GM18526 (cell line): ENCODE measurements at regions not wholly inside any gene's neighbourhood (a gene's known extent, or its start where the extent isn't known, plus 50 kb on each side); places are given as distances from the start of the nearest gene placed in this dataset.

Experiments used
- POLR2A ChIP-seq: IDR thresholded peaks from 3 replicates; pipeline ENCODE4 v1.6.1; 2011; ENCODE audit not compliant: insufficient read length; ENCODE audit errors: extremely low read depth

DNA sequence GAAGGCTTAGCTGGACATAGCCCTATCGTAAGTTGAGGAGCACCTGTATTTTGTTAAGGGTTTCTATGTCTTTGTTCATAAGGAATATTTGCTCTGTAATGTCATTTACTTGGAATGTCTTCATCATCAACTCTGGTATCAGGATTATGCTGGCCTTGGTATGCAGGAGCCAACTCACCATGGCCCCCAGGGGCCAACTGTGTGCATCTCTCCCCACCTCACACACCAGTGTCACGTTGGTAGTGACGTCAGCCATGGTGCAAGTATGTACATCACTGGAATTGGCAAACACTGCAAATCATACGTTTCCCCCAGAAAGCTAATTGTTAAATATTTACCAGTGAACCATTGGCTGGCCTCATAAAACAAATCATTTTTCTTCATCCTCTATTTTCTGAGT is 70.8 kb downstream of the YTHDF1 start:
- TF ChIP-seq POLR2A = no peak

DNA sequence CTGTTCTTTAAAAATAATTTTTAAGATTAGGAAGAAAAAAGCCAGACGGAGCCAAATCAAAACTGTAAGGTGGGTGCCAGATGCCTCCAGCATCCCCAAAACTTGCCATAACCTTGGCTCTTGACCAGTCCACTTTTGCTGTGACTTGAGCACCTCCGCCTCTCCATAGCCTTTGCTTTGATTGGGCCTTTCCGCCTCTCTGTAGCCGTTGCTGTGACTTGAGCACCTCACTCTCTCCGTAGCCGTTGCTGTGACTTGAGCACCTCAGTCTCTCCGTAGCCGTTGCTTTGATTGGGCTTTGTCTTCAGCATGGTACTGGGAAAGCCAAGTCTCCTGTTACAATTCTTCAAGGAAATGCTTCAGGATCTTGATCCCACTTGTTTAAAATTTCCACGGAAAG is 73.0 kb downstream of the YTHDF1 start:
- no peak for TF ChIP-seq POLR2A

- no peak for TF ChIP-seq POLR2A
Measured at GRCh38 chr20:63141531-63141930, 74.4 kb downstream of the YTHDF1 start.

GRCh38 chr20:63140514-63141433 is 75.2 kb downstream of the YTHDF1 start:
- TF ChIP-seq POLR2A = no peak

GRCh38 chr20:63139837-63140236 is 76.1 kb downstream of the YTHDF1 start:
- no peak for TF ChIP-seq POLR2A

GRCh38 chr20:63139356-63139755 is 76.6 kb downstream of the YTHDF1 start:
- no peak for TF ChIP-seq POLR2A

GRCh38 chr20:63138855-63139341 is 77.0 kb downstream of the YTHDF1 start:
- no peak for TF ChIP-seq POLR2A

DNA sequence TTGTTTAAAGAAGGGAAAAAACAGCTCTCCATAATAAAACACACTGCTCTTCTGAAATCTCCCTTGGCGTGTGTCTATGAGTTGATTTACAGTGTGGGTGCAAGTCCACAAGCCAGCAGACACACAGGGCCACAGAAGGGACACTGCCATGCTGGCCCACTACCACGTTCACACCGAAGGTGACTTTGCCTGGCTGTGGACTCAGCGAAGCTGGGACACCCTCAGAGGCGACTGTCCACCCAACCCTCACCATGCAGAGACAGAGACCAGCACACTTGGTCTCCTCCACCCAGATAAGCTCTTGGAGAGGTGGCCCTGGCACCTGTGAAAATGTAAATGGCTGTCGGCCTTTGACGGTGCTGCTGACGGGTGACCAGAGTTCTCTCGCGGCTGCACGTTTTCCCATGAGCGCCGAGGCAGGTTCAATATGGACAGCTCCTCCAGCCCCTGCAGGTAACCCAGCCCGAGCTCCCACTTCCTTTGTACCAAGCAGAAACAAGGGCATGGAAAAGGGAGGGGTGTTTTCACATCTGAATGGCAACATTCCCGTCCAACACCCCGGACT is 78.0 kb downstream of the YTHDF1 start:
- no peak for TF ChIP-seq POLR2A

GRCh38 chr20:63136296-63136695 is 79.6 kb downstream of the YTHDF1 start:
- no peak for TF ChIP-seq POLR2A

GRCh38 chr20:63135411-63135810 is 80.5 kb downstream of the YTHDF1 start:
- no peak for TF ChIP-seq POLR2A

DNA sequence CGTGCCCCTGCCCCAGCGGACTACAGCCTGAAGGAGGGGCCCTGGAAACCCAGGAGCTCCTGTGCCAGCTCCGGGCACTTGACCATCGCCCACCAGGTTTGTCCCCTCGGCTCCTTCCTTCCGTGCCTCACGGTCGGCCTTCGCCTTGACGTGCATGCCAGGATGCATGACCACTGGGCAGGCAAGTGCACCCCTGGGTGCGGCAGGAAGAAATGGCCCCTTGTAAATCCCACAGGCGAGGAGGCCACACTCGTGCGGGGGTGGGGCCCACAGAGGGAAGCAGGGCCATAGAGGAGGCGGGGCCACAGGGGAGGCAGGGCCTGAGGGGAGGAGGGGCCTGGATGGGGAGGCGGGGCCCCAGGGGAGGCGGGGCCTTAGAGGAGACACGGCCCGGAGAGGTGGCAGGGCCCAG is 81.7 kb downstream of the YTHDF1 start:
- TF ChIP-seq POLR2A = no peak

DNA sequence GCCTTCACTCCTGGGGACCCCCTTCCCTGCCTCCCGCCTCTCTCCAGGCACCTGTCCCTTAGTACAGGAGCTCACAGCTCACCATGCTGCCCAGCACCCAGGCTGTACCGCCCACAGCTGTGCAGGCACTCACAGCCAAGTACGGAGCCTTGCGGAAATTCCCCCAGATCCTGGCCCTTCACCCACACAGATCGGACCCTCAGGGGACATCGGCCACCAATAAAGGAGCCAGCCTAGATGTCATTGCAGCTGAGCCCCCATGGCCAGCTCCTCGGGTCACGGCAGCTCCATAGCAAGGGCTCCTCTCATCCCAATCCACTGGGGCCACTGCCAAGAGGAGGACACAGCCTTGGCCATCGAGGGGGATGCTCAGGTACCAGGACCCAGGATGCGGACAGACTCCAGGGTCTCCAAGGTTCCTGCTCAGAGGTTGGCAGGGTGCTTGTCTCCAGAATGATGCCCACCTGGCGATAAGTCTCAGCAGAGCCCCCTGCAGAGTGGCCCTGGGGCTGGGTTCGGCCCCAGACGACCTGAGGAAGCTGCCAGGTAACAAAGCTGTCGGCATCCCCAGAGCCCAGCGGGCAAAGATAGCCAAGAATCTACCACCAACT is 82.3 kb downstream of the YTHDF1 start:
- no peak for TF ChIP-seq POLR2A

GRCh38 chr20:63132715-63133471 is 83.0 kb downstream of the YTHDF1 start:
- TF ChIP-seq POLR2A = no peak

DNA sequence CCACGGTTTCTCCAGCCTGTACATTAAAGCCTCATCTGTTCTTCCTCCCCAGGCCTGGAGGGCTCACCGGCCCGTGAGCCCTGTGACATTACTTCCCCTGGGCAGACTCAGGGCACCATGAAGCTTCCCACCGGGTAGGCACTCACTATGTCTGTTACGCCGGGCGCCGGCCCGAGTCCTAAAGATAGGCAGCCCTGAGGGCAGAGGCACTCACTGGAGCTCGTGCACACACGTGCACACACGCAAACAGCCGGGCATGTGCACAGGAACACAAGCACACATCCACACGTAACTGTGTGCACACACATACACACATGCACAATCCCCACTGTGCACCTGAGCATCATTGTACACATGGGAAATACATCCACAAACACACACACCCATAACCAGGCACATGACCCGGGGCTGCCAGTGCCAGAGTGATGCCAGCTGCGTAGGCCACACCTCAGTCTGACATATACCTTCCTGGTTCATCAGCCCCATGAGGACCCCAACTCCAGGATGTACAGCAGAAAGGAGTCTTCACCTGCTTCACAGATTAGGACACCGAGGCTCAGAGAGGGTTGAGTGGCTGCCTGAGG is 83.7 kb downstream of the YTHDF1 start:
- no peak for TF ChIP-seq POLR2A
